Uterus (tissue), 3 donors: ENCODE measurements at regions not wholly inside any gene's neighbourhood (a gene's known extent, or its start where the extent isn't known, plus 50 kb on each side); places are given as distances from the start of the nearest gene placed in this dataset.
"Not testable (repeated sequence)": the region's sequence is repeated elsewhere in the genome, so short reads cannot be mapped to it uniquely, and the experiment has no call there.

Experiments used
- DNase-seq, 2 donors: peaks; one replicate each; pipeline ENCODE4 v3.0.0-alpha.2; 2019 to 2020
- H3K27ac ChIP-seq, 2 donors: fragments of 200-600 bp; sonication (generic); 1 replicate in 1 of 2; 2 replicates in 1 of 2; pipeline ENCODE4 v1.5.1; 2016 to 2018
- H3K27me3 ChIP-seq, 2 donors: fragments of 200-600 bp; sonication (generic); one replicate each; pipeline ENCODE4 v1.5.1; 2018 to 2019; ENCODE audit warnings: control low read depth in 1 of 2
- H3K36me3 ChIP-seq, 2 donors: fragments of 200-600 bp; sonication (generic); one replicate each; pipeline ENCODE4 v1.5.1; 2019; ENCODE audit warnings: control low read depth in 1 of 2
- H3K4me1 ChIP-seq, 2 donors: fragments of 200-600 bp; sonication (generic); one replicate each; pipeline ENCODE4 v1.5.1; 2018 to 2019; ENCODE audit warnings: control low read depth in 1 of 2
- H3K4me3 ChIP-seq, 2 donors: fragments of 200-600 bp; sonication (generic); 1 replicate in 1 of 2; 2 replicates in 1 of 2; pipeline ENCODE4 v1.5.1; 2018 to 2019; ENCODE audit warnings: mild to moderate bottlenecking in 1 of 2
- H3K9me3 ChIP-seq, 2 donors: fragments of 200-600 bp; sonication (generic); one replicate each; pipeline ENCODE4 v1.5.1; 2019; ENCODE audit warnings: control low read depth in 1 of 2
- CTCF ChIP-seq, 4 experiments: fragments of 200-600 bp in 2 of 4; fragments of 450-650 bp in 2 of 4; sonication (generic) in 2 of 4; IDR thresholded peaks; one replicate each; pipeline ENCODE4 v1.5.1; 2016 to 2019; ENCODE audit warnings: antibody characterized with exemption in 4 of 4, mild to moderate bottlenecking in 2 of 4, moderate library complexity in 1 of 4
- POLR2A ChIP-seq, 2 donors: fragments of 450-650 bp; IDR thresholded peaks; one replicate each; pipeline ENCODE4 v1.6.1; 2016; ENCODE audit warnings: antibody characterized with exemption in 2 of 2, mild to moderate bottlenecking in 1 of 2, moderate library complexity in 1 of 2
- intact Hi-C: fragments of 100-400 bp; cut with DNase I; formaldehyde crosslinking; loops from one replicate; pipeline ENCODE4 v1.15.1; 2023; ENCODE audit warnings: low total_unique reads
- donor health status: DM: yes; HTN: yes; CAD: no.

- no peaks in the 10 kb centered on the region for H3K27me3 ChIP-seq
- TF ChIP-seq CTCF (IDR thresholded peaks at IDR 0.05): no peak
- TF ChIP-seq POLR2A (IDR thresholded peaks at IDR 0.05): no peak
- no peak overlapping the region for H3K27ac ChIP-seq
- H3K4me3 ChIP-seq: no peak overlapping the region
- no peak for DNase-seq
- no peaks in the 10 kb centered on the region for H3K36me3 ChIP-seq
- no peaks in the 10 kb centered on the region for H3K9me3 ChIP-seq
- no peaks in the 10 kb centered on the region for H3K4me1 ChIP-seq
- intact Hi-C loops: no loop called here
Measured at GRCh38 chr6:23663096-23663495, 462.9 kb upstream of the NRSN1 start.

GRCh38 chr6:23663652-23664051, 462.4 kb upstream of the NRSN1 start:
- H3K4me3 ChIP-seq: no peak overlapping the region
- intact Hi-C loops: no loop called here
- no peak for DNase-seq
- no peak overlapping the region for H3K27ac ChIP-seq
- H3K4me1 ChIP-seq: no peaks in the 10 kb centered on the region
- H3K27me3 ChIP-seq: no peaks in the 10 kb centered on the region
- no peaks in the 10 kb centered on the region for H3K36me3 ChIP-seq
- H3K9me3 ChIP-seq: no peaks in the 10 kb centered on the region
- TF ChIP-seq CTCF (IDR thresholded peaks at IDR 0.05): no peak
- no peak for TF ChIP-seq POLR2A (IDR thresholded peaks at IDR 0.05)

- not testable (repeated sequence) for H3K4me3 ChIP-seq
Measured at GRCh38 chr6:23665911-23666310, 460.1 kb upstream of the NRSN1 start.

GRCh38 chr6:23672737-23673136, 453.3 kb upstream of the NRSN1 start:
- no peaks in the 10 kb centered on the region for H3K4me1 ChIP-seq
- H3K4me3 ChIP-seq: no peak overlapping the region
- H3K27me3 ChIP-seq: no peaks in the 10 kb centered on the region
- no peak overlapping the region for H3K27ac ChIP-seq
- no peaks in the 10 kb centered on the region for H3K36me3 ChIP-seq
- no peak for DNase-seq
- TF ChIP-seq CTCF (IDR thresholded peaks at IDR 0.05) (no peak), POLR2A (IDR thresholded peaks at IDR 0.05) (no peak)
- intact Hi-C loops: no loop called here
- peaks cover 0 to 6% of the 10 kb centered on the region in 2 donors for H3K9me3 ChIP-seq

More at GRCh38 chr6:23665911-23666310, 460.1 kb upstream of the NRSN1 start:
- H3K27ac ChIP-seq, H3K27me3 ChIP-seq, H3K36me3 ChIP-seq, intact Hi-C loops, DNase-seq, H3K9me3 ChIP-seq, H3K4me1 ChIP-seq: not testable (repeated sequence)

GRCh38 chr6:23678626-23679025, 447.4 kb upstream of the NRSN1 start:
- H3K4me1 ChIP-seq: no peaks in the 10 kb centered on the region
- no peak for DNase-seq
- intact Hi-C loops: no loop called here
- no peaks in the 10 kb centered on the region for H3K36me3 ChIP-seq
- TF ChIP-seq CTCF (IDR thresholded peaks at IDR 0.05) (no peak), POLR2A (IDR thresholded peaks at IDR 0.05) (no peak)
- H3K27ac ChIP-seq: no peak overlapping the region
- H3K9me3 ChIP-seq: peaks cover 0 to 6% of the 10 kb centered on the region in 2 donors
- H3K4me3 ChIP-seq: no peak overlapping the region
- no peaks in the 10 kb centered on the region for H3K27me3 ChIP-seq

- DNase-seq: no peak
- Histone ChIP-seq H3K4me3 (no peak overlapping the region), H3K27me3 (no peaks in the 10 kb centered on the region), H3K4me1 (no peaks in the 10 kb centered on the region), H3K9me3 (no peaks in the 10 kb centered on the region), H3K36me3 (no peaks in the 10 kb centered on the region), H3K27ac (no peak overlapping the region)
- intact Hi-C loops: no loop called here
- TF ChIP-seq POLR2A (IDR thresholded peaks at IDR 0.05) (no peak), CTCF (IDR thresholded peaks at IDR 0.05) (no peak)
Measured at GRCh38 chr6:23681743-23682142, 444.3 kb upstream of the NRSN1 start.
